ENCODE measurements at regions not wholly inside any gene's neighbourhood (a gene's known extent, or its start where the extent isn't known, plus 50 kb on each side); places are given as distances from the start of the nearest gene placed in this dataset.

GRCh38 chr4:63541828-63542227, 867.4 kb downstream of the TECRL start:
- intact Hi-C loops (cut with DNase I; ENCODE audit: low total_unique reads) = no loop called here
- Histone ChIP-seq H3K4me3 (no peak overlapping the region), H3K27ac (no peak overlapping the region), H3K4me1 (no peaks in the 10 kb centered on the region), H3K27me3 (no peaks in the 10 kb centered on the region), H3K36me3 (no peaks in the 10 kb centered on the region), H3K9me3 (peaks cover 3 to 18% of the 10 kb centered on the region in 2 donors)
- no peak for DNase-seq (ENCODE audit: low spot score in 2 of 2)
- TF ChIP-seq POLR2AphosphoS5 (IDR thresholded peaks at IDR 0.05) (no peak), POLR2A (IDR thresholded peaks at IDR 0.05) (no peak)
- TF ChIP-seq, protein P1, sequence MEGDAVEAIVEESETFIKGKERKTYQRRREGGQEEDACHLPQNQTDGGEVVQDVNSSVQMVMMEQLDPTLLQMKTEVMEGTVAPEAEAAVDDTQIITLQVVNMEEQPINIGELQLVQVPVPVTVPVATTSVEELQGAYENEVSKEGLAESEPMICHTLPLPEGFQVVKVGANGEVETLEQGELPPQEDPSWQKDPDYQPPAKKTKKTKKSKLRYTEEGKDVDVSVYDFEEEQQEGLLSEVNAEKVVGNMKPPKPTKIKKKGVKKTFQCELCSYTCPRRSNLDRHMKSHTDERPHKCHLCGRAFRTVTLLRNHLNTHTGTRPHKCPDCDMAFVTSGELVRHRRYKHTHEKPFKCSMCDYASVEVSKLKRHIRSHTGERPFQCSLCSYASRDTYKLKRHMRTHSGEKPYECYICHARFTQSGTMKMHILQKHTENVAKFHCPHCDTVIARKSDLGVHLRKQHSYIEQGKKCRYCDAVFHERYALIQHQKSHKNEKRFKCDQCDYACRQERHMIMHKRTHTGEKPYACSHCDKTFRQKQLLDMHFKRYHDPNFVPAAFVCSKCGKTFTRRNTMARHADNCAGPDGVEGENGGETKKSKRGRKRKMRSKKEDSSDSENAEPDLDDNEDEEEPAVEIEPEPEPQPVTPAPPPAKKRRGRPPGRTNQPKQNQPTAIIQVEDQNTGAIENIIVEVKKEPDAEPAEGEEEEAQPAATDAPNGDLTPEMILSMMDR (IDR thresholded peaks at IDR 0.05) = no peak

- H3K27me3 ChIP-seq = no peaks in the 10 kb centered on the region
- H3K4me3 ChIP-seq = no peak overlapping the region
- no peaks in the 10 kb centered on the region for H3K9me3 ChIP-seq
- peaks cover 10% of the 10 kb centered on the region for H3K36me3 ChIP-seq
- H3K27ac ChIP-seq = no peak overlapping the region
- no peak for TF ChIP-seq POLR2AphosphoS5 (IDR thresholded peaks at IDR 0.05)
- TF ChIP-seq, protein P1 (IDR thresholded peaks at IDR 0.05) = no peak
- no peak for TF ChIP-seq POLR2A (IDR thresholded peaks at IDR 0.05)
- H3K4me1 ChIP-seq = no peaks in the 10 kb centered on the region
- DNase-seq (ENCODE audit: low spot score in 2 of 2) = no peak
- intact Hi-C loops (cut with DNase I; ENCODE audit: low total_unique reads) = no loop called here
Observed at GRCh38 chr4:63529581-63530337, 879.5 kb downstream of the TECRL start.

- Histone ChIP-seq H3K36me3 (peaks cover 10% of the 10 kb centered on the region), H3K27ac (no peak overlapping the region), H3K4me3 (no peak overlapping the region), H3K4me1 (no peaks in the 10 kb centered on the region), H3K9me3 (no peaks in the 10 kb centered on the region), H3K27me3 (no peaks in the 10 kb centered on the region)
- intact Hi-C loops (cut with DNase I; ENCODE audit: low total_unique reads) = no loop called here
- no peak for TF ChIP-seq POLR2A (IDR thresholded peaks at IDR 0.05)
- TF ChIP-seq POLR2AphosphoS5 (IDR thresholded peaks at IDR 0.05) = no peak
- TF ChIP-seq, protein P1 (IDR thresholded peaks at IDR 0.05) = no peak
- DNase-seq (ENCODE audit: low spot score in 2 of 2) = no peak
Observed at GRCh38 chr4:63528256-63528991, 880.8 kb downstream of the TECRL start.

DNA sequence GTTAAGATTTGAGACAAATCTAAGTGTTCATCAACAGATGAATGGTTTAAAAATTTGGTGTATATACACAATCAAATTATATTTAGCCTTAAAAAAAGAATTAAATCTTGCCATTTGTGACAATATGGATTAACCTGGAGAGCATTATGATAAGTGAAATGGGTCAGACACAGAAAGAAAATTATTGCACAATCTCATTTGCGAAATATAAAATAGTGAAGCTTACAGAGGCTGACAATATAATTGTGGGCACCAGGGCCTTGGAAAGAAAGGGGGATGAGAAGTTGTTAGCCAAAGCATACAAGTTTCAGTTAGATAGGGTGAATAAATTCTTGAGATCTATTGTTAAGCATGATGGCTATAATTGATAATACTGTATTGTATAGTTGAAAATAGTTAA, 883.0 kb downstream of the TECRL start:
- TF ChIP-seq, protein P1 (IDR thresholded peaks at IDR 0.05) = no peak
- TF ChIP-seq POLR2AphosphoS5 (IDR thresholded peaks at IDR 0.05) (no peak), POLR2A (IDR thresholded peaks at IDR 0.05) (no peak)

GRCh38 chr4:63524764-63525163, 884.5 kb downstream of the TECRL start:
- H3K36me3 ChIP-seq = peaks cover 10% of the 10 kb centered on the region
- no peak for TF ChIP-seq POLR2A (IDR thresholded peaks at IDR 0.05)
- TF ChIP-seq POLR2AphosphoS5 (IDR thresholded peaks at IDR 0.05) = no peak
- TF ChIP-seq, protein P1 (IDR thresholded peaks at IDR 0.05) = no peak
- no peaks in the 10 kb centered on the region for H3K27me3 ChIP-seq
- H3K4me1 ChIP-seq = no peaks in the 10 kb centered on the region
- H3K27ac ChIP-seq = no peak overlapping the region
- H3K9me3 ChIP-seq = peaks cover 0 to 11% of the 10 kb centered on the region in 2 donors
- intact Hi-C loops (cut with DNase I; ENCODE audit: low total_unique reads) = no loop called here
- no peak for DNase-seq (ENCODE audit: low spot score in 2 of 2)
- no peak overlapping the region for H3K4me3 ChIP-seq

More for the DNA sequence above, 883.0 kb downstream of the TECRL start:
- peaks cover 10% of the 10 kb centered on the region for H3K36me3 ChIP-seq
- H3K27me3 ChIP-seq = no peaks in the 10 kb centered on the region
- intact Hi-C loops (cut with DNase I; ENCODE audit: low total_unique reads) = no loop called here
- H3K27ac ChIP-seq = no peak overlapping the region
- no peak for DNase-seq (ENCODE audit: low spot score in 2 of 2)
- H3K9me3 ChIP-seq = peaks cover 0 to 7% of the 10 kb centered on the region in 2 donors
- no peak overlapping the region for H3K4me3 ChIP-seq
- H3K4me1 ChIP-seq = no peaks in the 10 kb centered on the region
